ENCODE measurements at regions not wholly inside any gene's neighbourhood (a gene's known extent, or its start where the extent isn't known, plus 50 kb on each side); places are given as distances from the start of the nearest gene placed in this dataset.
A peak's percentile ranks its signal among the peaks of the same experiment; 100 is the strongest.

DNA sequence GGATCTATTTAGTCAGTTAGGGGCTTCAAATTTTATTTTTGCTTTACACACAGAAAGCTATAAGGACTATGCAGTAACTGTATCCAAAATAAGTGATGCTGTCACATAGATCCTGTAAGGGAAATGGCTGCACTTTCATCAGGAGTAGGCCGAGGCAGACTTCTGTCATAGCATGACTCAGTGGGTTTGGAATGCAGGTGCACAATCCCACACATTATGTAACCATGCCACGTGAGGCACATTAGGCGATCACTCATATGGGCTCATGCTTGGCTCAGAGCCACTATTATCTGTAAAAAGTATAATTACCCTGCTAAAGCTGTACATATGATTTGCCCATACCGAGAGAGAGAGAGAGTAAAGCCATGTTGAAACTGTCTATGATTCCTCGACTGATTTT is 1189.4 kb upstream of the EYS start:
- Histone ChIP-seq H3K27me3 (no peaks in the 10 kb centered on the region), H3K4me1 (no peaks in the 10 kb centered on the region), H3K9me3 (no peaks in the 10 kb centered on the region), H3K4me3 (no peak overlapping the region), H3K27ac (no peak overlapping the region), H3K36me3 (no peaks in the 10 kb centered on the region)
- DNase-seq (ENCODE audit: low spot score), result no peak
- TF ChIP-seq, protein P1, sequence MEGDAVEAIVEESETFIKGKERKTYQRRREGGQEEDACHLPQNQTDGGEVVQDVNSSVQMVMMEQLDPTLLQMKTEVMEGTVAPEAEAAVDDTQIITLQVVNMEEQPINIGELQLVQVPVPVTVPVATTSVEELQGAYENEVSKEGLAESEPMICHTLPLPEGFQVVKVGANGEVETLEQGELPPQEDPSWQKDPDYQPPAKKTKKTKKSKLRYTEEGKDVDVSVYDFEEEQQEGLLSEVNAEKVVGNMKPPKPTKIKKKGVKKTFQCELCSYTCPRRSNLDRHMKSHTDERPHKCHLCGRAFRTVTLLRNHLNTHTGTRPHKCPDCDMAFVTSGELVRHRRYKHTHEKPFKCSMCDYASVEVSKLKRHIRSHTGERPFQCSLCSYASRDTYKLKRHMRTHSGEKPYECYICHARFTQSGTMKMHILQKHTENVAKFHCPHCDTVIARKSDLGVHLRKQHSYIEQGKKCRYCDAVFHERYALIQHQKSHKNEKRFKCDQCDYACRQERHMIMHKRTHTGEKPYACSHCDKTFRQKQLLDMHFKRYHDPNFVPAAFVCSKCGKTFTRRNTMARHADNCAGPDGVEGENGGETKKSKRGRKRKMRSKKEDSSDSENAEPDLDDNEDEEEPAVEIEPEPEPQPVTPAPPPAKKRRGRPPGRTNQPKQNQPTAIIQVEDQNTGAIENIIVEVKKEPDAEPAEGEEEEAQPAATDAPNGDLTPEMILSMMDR (IDR thresholded peaks at IDR 0.05), result no peak

DNA sequence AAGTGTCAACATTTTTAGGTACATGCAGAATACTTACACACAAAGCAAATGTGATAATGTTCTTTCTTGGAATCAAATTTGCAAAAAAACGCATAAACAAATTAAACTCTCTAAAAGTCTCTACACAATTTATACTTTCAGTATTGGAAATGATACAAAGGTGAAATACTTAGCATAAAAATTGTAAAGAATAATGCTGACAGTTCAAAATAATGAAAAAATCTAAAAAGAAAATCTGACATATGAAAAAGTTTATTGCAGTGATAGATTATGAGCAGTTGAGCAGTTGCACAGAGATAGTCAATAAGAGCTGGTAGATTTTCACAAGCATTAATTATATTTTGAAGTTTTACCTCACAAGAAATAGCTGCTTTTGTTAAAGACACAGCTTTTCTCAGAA is 1176.4 kb upstream of the EYS start:
- no peak overlapping the region for H3K4me3 ChIP-seq
- H3K36me3 ChIP-seq, result no peaks in the 10 kb centered on the region
- H3K27me3 ChIP-seq, result no peaks in the 10 kb centered on the region
- H3K9me3 ChIP-seq, result peaks cover 7 to 20% of the 10 kb centered on the region in 2 donors
- no peak for DNase-seq (ENCODE audit: low spot score)
- TF ChIP-seq, protein P1 (IDR thresholded peaks at IDR 0.05), result no peak
- H3K27ac ChIP-seq, result no peak overlapping the region
- no peaks in the 10 kb centered on the region for H3K4me1 ChIP-seq

DNA sequence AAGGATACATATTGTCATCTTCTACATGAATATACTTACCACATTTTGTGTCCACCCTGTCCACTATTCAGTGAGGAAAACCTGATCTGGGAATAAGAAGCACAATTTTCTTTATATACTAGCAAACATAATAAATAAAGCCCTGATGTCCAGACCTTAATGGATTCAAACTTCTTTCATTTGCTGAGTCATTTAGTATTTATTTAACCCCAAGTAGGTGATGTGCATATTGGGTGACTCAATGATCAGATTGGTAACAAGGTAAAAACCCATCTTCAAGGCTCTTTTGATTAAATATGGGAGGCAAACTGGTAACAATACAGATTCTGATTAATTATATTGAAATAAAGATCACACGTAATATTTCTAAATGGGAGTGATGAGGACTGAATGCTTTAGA is 1159.8 kb upstream of the EYS start:
- TF ChIP-seq, protein P1 (IDR thresholded peaks at IDR 0.05), result no peak
- Histone ChIP-seq H3K4me3 (no peak overlapping the region), H3K27me3 (no peaks in the 10 kb centered on the region), H3K27ac (no peak overlapping the region), H3K4me1 (no peaks in the 10 kb centered on the region), H3K36me3 (no peaks in the 10 kb centered on the region), H3K9me3 (peaks cover 0 to 7% of the 10 kb centered on the region in 2 donors)
- no peak for DNase-seq (ENCODE audit: low spot score)

DNA sequence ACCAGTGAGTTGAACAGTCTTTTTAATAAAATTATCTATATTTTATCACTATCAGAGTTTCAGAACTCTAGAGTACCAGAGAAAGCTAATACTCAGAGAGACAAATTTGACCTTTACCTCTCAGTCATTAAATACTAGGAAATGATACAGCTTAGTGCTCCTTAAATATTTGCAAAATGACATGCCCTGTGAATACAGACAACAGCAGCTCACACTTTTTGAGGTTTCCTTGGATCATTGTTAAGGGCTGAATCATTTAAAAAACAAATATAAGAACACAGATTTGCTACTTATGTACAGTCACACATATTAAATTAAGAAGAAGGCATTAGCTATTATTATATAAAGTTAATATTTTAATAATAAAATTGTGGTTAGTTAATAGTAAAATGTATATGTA is 1158.7 kb upstream of the EYS start:
- no peaks in the 10 kb centered on the region for H3K27me3 ChIP-seq
- no peak for DNase-seq (ENCODE audit: low spot score)
- H3K36me3 ChIP-seq, result no peaks in the 10 kb centered on the region
- TF ChIP-seq, protein P1 (IDR thresholded peaks at IDR 0.05), result no peak
- no peaks in the 10 kb centered on the region for H3K4me1 ChIP-seq
- no peak overlapping the region for H3K4me3 ChIP-seq
- H3K9me3 ChIP-seq, result peaks cover 0 to 7% of the 10 kb centered on the region in 2 donors
- no peak overlapping the region for H3K27ac ChIP-seq

DNA sequence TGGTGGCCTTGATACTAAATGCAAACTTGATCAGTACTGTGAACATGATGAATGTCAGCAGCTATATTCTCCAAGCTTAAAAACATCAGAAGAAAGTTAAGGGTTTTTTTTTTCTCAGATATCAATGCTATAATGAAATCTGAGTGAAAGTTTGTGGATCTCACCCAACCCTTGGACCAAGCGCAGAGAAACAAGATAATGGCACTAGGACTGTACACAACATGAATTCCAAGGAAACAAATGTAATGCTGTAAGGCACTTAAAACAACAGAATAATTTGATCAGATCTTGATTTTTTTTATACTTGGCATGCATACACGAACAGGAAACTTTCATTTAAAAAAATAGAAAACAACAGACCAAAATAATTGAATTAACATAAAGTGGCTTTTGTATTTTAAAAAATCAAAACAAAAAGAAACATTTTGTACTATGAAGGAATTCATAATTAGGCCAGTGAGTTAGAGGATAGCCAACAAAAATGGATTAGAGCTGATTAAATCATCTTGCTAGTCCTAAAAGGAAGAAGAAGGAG is 1154.0 kb upstream of the EYS start:
- DNase-seq (ENCODE audit: low spot score), result no peak
- peak overlapping the region in 1 of 2 donors; percentile 17 for H3K27ac ChIP-seq
- no peaks in the 10 kb centered on the region for H3K4me1 ChIP-seq
- H3K4me3 ChIP-seq, result no peak overlapping the region
- H3K27me3 ChIP-seq, result no peaks in the 10 kb centered on the region
- H3K36me3 ChIP-seq, result no peaks in the 10 kb centered on the region
- peaks cover 0 to 7% of the 10 kb centered on the region in 2 donors for H3K9me3 ChIP-seq
- TF ChIP-seq, protein P1 (IDR thresholded peaks at IDR 0.05), result no peak

DNA sequence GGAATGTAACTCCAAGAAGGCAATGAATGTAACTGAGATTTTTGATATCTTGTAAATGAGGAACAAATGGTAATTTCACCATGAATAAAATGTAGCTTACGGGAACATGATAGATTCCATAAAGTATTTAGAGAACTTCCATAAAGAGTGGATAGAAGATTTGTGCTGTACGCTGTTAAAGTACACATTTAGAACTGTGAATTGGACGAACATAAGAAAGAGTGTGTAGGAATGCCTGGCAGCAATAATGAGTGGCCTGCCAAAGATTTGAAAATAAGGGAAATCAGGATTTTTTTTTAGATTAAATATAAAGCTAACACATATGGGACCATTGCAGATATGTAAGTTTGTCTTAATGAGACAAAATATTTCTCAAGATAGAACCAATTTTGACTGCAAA is 1153.3 kb upstream of the EYS start:
- H3K9me3 ChIP-seq, result peaks cover 0 to 5% of the 10 kb centered on the region in 2 donors
- no peaks in the 10 kb centered on the region for H3K27me3 ChIP-seq
- no peak overlapping the region for H3K4me3 ChIP-seq
- no peaks in the 10 kb centered on the region for H3K4me1 ChIP-seq
- H3K27ac ChIP-seq, result peak overlapping the region in 1 of 2 donors; percentile 6
- H3K36me3 ChIP-seq, result no peaks in the 10 kb centered on the region
- DNase-seq (ENCODE audit: low spot score), result no peak
- TF ChIP-seq, protein P1 (IDR thresholded peaks at IDR 0.05), result no peak

Measured in right atrium auricular region (tissue), 2 donors.